Osteoblast (primary cell): ENCODE measurements at regions not wholly inside any gene's neighbourhood (a gene's known extent, or its start where the extent isn't known, plus 50 kb on each side); places are given as distances from the start of the nearest gene placed in this dataset.

Source experiments
- DNase-seq: peaks from one replicate; pipeline ENCODE4 v3.0.0; 2011; ENCODE audit warnings: low spot score, mixed read lengths; ENCODE audit not compliant: insufficient read length; ENCODE audit errors: missing footprints
- H2AFZ ChIP-seq: 2 replicates; pipeline ENCODE4 v1.6.0; 2011; ENCODE audit warnings: mild to moderate bottlenecking, low read length
- H3K27ac ChIP-seq: 2 replicates; pipeline ENCODE4 v1.5.1; 2011; ENCODE audit warnings: mild to moderate bottlenecking, low read depth, low read length, moderate library complexity
- H3K27me3 ChIP-seq: 2 replicates; pipeline ENCODE4 v1.6.0; 2012; ENCODE audit warnings: mild to moderate bottlenecking, control low read depth, inconsistent platforms, low read length, moderate library complexity; ENCODE audit not compliant: insufficient read depth
- H3K36me3 ChIP-seq: 2 replicates; pipeline ENCODE4 v1.5.1; 2011; ENCODE audit warnings: mild to moderate bottlenecking, low read length, control low read depth, moderate library complexity; ENCODE audit not compliant: insufficient read depth
- H3K4me1 ChIP-seq: 2 replicates; pipeline ENCODE4 v1.5.1; 2011; ENCODE audit warnings: mild to moderate bottlenecking, low read length, control low read depth, moderate library complexity; ENCODE audit not compliant: insufficient read depth
- H3K4me2 ChIP-seq: 2 replicates; pipeline ENCODE4 v1.6.0; 2011; ENCODE audit warnings: mild to moderate bottlenecking, low read length; ENCODE audit not compliant: insufficient read depth
- H3K4me3 ChIP-seq: fragments of 200-600 bp; sonication (generic); 3 replicates; pipeline ENCODE4 v1.5.1; 2012; ENCODE audit warnings: mild to moderate bottlenecking, low read length, inconsistent platforms; ENCODE audit not compliant: insufficient read depth
- H3K79me2 ChIP-seq: 2 replicates; pipeline ENCODE4 v1.6.0; 2012; ENCODE audit warnings: mild to moderate bottlenecking, low read length, control low read depth, inconsistent platforms; ENCODE audit not compliant: insufficient read depth
- H3K9me3 ChIP-seq: 2 replicates; pipeline ENCODE4 v1.5.1; 2011; ENCODE audit warnings: low read depth, low read length, control low read depth
- H4K20me1 ChIP-seq: 2 replicates; pipeline ENCODE4 v1.6.0; 2012; ENCODE audit warnings: mild to moderate bottlenecking, low read length, control low read depth; ENCODE audit not compliant: insufficient read depth
- TF ChIP-seq, protein P1 (sequence below): IDR thresholded peaks from 2 replicates; pipeline ENCODE4 v1.5.1; 2011; ENCODE audit warnings: mild to moderate bottlenecking, low read depth, low read length, moderate library complexity; ENCODE audit errors: extremely low read depth

DNA sequence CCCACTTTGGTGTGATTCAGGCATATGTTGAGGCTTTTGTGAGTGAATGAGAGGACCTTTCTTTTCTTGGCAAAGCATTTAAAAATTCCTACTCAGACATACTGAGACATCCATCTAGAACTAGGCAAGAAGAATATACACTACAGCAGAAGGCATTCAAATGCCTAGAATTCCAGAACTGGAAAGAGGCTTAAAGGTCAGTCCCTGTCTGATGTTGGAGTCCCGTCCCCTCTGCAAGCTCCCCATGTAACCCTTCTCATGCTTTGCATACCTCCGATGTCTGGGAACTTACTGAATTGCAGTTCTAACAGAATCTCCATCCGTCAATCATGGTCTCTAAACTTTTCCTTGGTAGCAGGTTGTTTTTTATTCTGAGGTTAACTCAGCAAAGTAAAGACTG lies 152.9 kb downstream of the ATP6V1G3 start:
- no peak overlapping the region for H3K4me2 ChIP-seq
- H3K36me3 ChIP-seq = no peaks in the 10 kb centered on the region
- no peaks in the 10 kb centered on the region for H3K79me2 ChIP-seq
- TF ChIP-seq, protein P1, sequence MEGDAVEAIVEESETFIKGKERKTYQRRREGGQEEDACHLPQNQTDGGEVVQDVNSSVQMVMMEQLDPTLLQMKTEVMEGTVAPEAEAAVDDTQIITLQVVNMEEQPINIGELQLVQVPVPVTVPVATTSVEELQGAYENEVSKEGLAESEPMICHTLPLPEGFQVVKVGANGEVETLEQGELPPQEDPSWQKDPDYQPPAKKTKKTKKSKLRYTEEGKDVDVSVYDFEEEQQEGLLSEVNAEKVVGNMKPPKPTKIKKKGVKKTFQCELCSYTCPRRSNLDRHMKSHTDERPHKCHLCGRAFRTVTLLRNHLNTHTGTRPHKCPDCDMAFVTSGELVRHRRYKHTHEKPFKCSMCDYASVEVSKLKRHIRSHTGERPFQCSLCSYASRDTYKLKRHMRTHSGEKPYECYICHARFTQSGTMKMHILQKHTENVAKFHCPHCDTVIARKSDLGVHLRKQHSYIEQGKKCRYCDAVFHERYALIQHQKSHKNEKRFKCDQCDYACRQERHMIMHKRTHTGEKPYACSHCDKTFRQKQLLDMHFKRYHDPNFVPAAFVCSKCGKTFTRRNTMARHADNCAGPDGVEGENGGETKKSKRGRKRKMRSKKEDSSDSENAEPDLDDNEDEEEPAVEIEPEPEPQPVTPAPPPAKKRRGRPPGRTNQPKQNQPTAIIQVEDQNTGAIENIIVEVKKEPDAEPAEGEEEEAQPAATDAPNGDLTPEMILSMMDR = no peak
- no peak for DNase-seq
- H2AFZ ChIP-seq = no peak overlapping the region
- H4K20me1 ChIP-seq = no peaks in the 10 kb centered on the region
- no peaks in the 10 kb centered on the region for H3K9me3 ChIP-seq
- no peaks in the 10 kb centered on the region for H3K27me3 ChIP-seq
- H3K27ac ChIP-seq = no peak overlapping the region
- no peak overlapping the region for H3K4me3 ChIP-seq
- H3K4me1 ChIP-seq = no peaks in the 10 kb centered on the region

DNA sequence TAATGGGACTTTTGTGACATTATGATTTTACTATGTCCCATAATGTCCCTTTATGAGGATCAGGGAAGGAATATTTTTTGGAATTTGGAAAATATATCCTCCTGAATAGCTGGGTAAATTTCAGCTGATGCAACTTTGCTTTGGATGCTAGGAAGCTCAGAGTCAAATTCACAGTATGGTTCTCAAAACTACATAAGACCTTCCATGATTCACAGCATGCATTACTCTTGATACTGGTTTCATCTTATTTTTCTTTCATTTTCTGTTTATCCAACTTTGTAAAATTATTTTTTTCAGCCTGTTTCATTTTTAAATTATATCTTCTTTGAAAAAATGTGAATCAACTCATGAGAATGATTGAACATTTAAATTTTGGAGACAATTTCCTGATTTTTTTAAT lies 160.2 kb downstream of the ATP6V1G3 start:
- no peak for DNase-seq
- H2AFZ ChIP-seq = peak overlapping the region; percentile 44
- peaks cover 5% of the 10 kb centered on the region for H3K4me1 ChIP-seq
- H4K20me1 ChIP-seq = no peaks in the 10 kb centered on the region
- H3K4me2 ChIP-seq = peak overlapping the region; percentile 21
- TF ChIP-seq, protein P1 = no peak
- no peaks in the 10 kb centered on the region for H3K36me3 ChIP-seq
- no peak overlapping the region for H3K27ac ChIP-seq
- H3K27me3 ChIP-seq = no peaks in the 10 kb centered on the region
- H3K4me3 ChIP-seq = no peak overlapping the region
- no peaks in the 10 kb centered on the region for H3K79me2 ChIP-seq
- H3K9me3 ChIP-seq = no peaks in the 10 kb centered on the region

DNA sequence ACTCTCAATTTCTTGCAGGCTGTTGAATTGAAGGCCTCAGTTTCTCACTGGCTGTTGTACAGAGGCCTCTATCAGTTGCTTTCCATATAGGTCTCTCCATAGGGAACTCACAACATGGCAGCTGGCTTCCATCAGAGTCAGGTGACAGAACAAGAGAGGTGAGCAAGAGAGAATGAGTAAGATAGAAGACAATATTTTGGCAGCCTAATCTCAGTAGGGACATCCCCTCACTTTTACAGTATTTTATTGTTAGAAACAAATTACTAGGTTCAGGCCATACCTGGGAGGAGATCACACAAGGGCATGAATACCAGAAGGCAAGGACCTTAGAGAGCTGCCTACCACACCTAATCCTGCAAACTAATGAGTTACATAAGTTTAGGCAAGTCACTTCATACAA lies 162.8 kb downstream of the ATP6V1G3 start:
- Histone ChIP-seq H3K27me3 (no peaks in the 10 kb centered on the region), H3K9me3 (no peaks in the 10 kb centered on the region), H3K4me1 (peaks cover 5% of the 10 kb centered on the region), H3K4me3 (no peak overlapping the region), H3K4me2 (no peak overlapping the region), H2AFZ (no peak overlapping the region), H3K27ac (no peak overlapping the region), H3K79me2 (no peaks in the 10 kb centered on the region), H4K20me1 (no peaks in the 10 kb centered on the region), H3K36me3 (no peaks in the 10 kb centered on the region)
- no peak for DNase-seq
- TF ChIP-seq, protein P1 = no peak

DNA sequence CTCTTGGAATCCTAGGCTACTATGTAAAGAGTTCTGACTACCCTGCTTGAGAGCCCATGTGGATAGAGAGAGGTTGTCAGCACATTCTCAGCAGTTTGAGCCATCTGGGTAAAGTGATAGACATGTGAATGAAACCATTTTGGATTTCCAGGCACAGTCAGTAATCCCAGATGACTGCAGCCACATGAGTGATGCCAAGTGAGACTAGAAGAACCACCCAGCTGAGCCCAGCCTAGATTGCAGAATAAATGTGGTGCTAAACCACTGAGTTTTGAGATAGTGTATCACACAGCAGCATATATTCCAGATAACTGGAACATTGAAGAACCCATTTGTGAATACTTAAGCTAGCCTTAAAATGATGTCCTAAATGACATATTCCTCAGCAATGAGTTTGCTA lies 166.2 kb downstream of the ATP6V1G3 start:
- Histone ChIP-seq H2AFZ (no peak overlapping the region), H3K4me2 (no peak overlapping the region), H3K4me1 (peaks cover 5% of the 10 kb centered on the region), H3K79me2 (no peaks in the 10 kb centered on the region), H3K9me3 (no peaks in the 10 kb centered on the region), H4K20me1 (no peaks in the 10 kb centered on the region), H3K4me3 (no peak overlapping the region), H3K27ac (no peak overlapping the region), H3K36me3 (no peaks in the 10 kb centered on the region), H3K27me3 (no peaks in the 10 kb centered on the region)
- TF ChIP-seq, protein P1 = no peak
- DNase-seq = no peak
